GM19324 (cell line): ENCODE measurements at regions not wholly inside any gene's neighbourhood (a gene's known extent, or its start where the extent isn't known, plus 50 kb on each side); places are given as distances from the start of the nearest gene placed in this dataset.
"Not testable (repeated sequence)": the region's sequence is repeated elsewhere in the genome, so short reads cannot be mapped to it uniquely, and the experiment has no call there.

Experiments
- ATAC-seq: cut with Tn5 transposase; IDR thresholded peaks from one replicate; pipeline ENCODE4 v1.9.1; 2021; ENCODE audit warnings: mild to moderate bottlenecking, moderate library complexity; ENCODE audit not compliant: unreplicated experiment, low FRiP score

DNA sequence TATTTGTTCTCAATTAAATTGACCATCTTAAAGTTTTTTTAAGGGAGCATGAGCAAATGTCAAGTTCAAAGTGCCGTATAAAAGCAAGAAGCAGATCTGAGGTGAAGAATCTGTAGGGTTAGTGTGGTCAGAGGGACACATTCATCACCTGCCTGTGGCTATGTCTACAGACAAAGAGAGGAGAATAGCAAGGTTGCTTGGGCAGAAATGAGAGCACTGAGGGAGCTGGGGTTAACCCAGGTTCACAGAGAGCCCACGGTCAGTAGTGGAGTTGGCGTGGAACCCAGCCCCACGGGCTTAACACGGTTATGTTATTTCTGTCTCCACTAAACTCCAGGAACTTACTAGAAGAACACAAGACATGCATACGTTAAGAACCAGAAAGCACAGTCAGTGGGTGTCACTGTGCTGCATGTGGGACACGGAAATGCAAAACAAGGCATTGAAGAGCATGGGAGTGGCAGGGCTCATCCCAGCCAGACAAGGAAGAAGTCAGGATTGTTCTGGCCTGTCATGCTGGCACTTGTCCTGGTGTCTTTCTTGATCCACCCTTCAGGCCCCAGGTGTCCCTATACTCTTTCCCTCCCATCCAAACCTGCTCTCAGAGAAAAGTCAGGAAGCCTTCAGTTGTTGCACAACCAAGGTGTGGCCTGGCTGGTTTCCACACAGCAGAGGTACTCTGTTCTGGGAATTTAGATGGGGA, 95.5 kb upstream of the IVNS1ABP start:
- ATAC-seq, result no peak

DNA sequence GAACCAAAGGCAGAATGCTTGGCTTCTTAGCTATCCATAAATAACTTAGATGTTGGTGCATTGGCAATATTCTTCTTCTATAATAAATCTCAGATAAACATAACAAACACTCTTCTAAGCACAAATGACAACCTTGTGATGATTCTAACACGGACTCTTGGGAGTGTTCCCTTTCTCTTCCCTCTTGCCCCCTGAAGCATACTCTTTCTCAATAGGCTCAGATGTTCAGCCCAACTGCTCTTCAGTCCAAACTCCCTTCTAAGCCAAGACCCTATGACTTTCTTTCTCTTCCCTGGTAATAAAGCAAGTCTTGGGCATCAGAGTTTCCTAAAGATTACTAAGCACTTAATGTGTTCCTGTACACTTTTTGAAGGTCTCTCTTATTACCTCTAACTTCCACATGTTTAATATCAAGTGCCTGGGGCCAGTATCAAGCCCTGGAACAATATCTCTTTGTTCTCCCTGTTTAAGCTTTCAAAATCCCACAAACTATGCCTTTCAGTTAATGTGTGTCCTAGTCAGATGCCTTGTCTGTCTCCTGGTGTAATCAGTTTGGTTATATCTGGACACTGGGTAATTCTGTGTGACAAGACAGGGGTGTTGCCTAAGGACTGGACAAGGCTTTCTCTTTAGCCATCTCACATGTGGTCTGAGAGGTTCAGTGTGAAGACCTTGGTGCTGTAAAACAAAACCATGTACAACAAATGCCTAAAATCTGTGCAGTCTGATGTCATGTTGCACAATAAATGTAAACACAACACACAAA, 92.9 kb upstream of the IVNS1ABP start:
- no peak for ATAC-seq

DNA sequence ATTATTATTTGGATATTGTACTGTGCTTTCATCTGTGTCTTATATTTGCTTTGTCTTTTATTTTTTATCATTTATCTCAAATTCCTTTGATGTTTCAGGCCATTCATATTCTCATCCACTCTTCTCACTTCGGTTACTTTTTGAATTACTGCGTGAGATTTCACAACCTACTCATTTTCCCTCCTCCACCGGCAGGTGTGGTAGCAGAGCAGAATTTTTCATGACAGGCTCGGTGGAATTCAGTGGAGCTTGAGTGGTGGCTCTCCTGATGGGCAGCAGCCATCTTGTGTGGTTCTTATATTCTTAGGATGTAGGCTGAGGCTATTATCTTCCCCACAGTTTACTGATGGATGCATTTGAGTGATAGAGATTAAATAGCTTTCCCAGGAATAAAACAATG, 92.3 kb upstream of the IVNS1ABP start:
- ATAC-seq, result no peak

DNA sequence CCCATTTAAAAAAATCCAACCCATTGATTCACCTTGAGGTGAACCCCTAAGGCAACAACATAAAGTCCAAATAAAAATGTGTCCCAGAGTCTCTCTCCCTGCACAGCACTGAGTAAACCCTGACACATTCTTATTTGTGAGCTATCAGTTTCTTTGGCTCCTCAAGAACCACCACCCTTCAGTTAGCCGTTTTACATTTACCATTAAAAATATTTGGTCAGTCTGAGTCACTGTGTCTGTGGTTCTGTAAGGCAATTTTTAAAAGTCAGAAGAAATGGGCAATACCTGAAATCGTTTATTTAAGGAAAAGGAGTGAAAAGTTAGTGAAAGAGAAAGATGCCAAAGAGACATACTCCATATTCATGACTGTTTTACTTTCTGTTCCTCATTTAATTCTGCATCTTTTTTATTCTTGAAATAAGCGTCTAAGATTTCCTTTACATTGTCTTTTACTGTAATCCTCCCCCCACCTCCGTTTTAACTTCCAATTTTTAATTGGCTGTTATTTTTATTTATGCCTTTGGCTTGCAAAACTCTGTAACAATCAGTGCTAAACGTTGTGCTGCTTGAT, 91.7 kb upstream of the IVNS1ABP start:
- no peak for ATAC-seq

DNA sequence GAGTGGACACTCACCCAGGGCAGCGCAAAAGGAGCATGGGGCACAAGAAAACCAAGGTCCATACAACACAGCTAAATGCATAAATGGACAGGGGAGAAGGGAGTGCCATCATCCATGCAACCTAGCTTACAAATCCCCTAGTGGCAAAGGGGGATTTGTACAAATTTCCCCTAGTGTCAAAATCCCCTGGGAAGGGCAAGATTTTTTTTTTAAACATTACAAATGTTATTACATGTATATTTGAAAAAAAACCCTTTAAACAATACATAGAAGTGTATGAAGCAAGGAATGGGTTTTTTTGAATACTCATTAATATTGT, 89.6 kb upstream of the IVNS1ABP start:
- ATAC-seq, result no peak

DNA sequence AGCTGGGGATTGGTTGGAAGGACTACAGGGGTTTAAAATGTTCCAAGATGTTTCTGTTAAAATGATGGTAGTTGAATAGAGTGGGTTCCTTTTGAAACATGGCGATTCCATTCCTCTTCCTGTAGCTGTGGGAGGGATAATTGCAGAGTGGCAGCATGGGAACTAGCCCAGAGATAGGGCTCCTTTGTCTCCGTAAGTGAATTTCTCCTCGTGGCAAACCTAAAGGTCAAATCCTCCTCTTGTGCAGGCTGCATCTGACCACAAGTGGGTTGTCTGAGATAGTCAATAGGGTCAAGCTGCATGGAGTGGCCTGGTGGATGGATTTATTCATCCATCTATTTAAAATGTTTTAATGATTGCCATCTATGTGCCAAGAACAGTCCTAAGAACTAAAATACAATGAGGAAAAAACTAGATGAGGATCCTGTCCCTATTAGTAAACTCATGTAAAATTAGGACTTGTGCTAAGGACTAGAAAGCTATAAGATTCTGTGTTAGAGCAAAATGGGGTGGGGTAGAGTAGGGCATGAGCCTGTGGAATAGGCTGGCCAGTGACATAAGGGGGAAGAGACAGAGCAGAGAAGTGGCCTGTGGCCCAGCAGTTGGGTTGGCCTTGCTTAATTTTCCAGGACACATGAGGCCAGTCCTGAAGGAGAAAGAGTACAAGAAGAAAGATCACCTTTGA, 89.1 kb upstream of the IVNS1ABP start:
- ATAC-seq, result no peak

DNA sequence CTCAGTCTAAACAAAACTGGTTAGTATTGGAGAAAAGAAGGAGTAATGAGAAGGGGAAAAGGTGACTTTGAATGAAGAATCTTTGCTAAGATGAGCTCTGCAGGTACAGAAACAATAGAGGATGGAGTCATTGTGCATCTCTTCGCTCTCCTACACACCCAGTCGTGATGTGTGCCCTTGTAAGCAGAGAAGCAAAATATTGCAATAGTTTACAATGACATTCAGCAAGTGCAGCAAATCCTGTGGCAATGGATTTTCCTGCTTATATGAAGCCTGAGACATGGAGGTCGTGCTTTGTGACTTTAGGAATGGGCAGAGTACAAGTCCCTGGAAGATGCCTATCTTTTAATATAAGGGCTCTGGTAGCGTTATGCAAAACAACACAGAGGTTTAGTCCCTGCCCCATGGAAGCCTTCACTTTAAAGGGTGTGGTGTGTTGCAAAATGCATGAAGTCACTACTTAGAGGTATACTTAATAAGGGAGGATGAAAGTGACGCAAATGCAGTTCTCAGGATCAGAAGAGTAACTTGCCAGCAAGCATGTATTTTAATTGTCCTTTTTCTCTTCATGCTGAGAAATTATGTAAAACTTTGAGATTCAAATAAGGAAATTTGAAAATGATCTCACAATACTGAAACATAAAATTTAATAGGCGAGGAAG, 88.0 kb upstream of the IVNS1ABP start:
- ATAC-seq, result no peak

DNA sequence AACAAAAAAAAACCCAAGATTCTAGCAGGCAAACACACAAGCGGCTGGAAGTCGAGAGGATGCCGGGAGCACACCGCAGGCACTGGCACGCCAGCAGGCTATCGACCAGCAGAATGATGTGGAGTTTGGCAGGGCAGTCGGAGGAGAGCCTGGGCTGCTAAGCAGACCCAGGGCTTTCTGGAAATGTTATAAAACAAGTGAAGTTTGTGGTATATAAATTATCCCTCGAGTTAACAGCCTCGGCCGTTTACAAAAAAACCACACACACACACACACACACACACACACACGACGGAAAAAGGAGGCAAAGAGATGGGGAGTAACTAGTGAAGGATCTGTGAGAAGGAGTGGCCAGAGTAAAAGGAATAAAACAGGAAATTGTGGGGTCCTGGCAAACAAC, 87.2 kb upstream of the IVNS1ABP start:
- no peak for ATAC-seq

DNA sequence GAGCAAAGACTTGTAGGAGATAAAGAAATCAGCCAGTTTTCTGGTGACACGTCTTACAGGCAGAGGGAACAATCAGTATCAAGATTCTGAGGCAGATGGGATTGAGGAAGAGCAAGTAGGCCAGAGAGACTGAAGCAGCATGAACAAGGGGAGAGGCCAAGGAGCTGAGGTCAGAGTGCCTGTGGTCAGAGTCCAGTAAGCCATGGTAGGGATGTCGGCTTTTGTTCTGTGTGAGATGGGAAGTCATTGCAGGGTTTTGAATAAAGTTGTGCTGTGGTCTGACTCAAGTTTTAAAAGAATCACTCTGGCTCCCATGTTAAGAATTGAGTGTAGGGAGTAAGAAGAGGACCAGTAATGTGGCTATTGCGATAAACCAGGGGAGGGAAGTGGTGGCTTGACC, 85.9 kb upstream of the IVNS1ABP start:
- no peak for ATAC-seq

DNA sequence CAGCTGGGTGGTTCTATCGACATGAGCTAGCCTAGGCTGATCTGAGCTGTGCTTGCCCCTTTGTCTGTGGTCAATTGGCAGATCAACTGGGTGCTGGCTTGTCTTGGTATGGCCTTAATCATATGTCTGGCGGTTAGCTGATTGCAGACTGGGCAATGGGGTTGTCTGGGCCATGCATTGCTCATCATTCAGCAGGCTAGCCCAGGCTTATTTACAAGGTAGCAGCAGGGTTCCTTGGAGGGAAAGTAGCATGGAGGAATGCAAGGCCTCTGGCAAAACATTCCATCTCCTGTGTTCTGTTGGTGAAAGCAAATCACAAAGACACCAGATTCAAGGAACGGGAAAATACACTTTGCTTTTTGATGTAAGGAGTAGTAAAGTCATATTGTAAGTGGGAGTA, 84.0 kb upstream of the IVNS1ABP start:
- no peak for ATAC-seq

DNA sequence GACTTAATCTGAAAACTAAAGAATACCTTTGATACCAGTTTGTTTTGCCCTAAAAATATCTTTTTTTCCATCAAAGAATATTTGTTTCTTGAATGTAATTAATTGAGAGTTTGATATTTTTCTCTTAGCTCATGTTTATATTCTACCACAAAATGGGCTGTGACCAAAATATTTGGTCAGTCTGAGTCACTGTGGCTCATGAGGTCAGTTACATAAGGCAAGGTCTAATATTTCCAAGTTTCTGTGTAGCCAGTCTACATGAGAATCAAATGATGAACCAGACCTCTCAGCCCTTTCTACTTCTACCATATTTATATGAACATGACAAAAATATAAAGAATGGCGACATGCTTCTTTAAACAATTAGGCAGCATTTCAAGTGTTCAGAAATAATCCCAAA, 83.0 kb upstream of the IVNS1ABP start:
- ATAC-seq, result no peak

DNA sequence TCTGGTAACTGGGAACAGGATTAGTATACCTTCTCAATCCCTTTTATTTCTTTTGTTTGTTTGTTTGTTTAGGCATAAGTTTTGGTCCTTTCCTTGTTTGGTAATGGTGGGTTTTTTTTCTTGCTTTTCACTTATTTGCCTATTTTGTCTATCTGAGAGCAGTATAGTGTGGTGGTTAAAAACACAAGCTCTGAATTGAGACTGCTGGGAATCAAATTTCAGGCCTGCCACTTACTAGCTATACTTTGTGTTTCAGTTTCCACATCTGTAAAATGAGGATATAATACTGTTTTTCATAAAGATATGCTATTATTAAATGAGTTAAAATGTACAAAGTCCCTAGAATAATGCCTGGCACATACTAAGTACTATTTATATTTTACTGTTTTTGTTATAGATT, 81.6 kb upstream of the IVNS1ABP start:
- no peak for ATAC-seq

DNA sequence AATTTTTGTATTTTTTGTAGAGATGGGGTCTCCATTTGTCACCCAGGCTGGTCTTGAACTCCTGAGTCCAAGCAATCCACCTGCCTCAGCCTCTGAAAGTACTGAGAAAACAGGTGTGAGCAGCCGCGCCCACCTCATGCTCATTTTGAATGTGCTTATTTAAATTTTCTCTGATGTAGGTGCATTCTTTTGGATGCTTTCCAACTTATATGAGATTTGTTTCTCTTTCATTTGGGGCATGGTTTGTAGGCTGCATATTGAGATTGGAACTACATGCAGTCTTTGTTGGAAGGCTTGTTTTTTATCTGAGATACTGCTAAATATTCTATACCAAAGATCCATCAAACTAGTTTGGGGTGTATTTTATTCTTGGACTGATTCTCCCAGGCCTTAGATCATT, 81.0 kb upstream of the IVNS1ABP start:
- no peak for ATAC-seq

DNA sequence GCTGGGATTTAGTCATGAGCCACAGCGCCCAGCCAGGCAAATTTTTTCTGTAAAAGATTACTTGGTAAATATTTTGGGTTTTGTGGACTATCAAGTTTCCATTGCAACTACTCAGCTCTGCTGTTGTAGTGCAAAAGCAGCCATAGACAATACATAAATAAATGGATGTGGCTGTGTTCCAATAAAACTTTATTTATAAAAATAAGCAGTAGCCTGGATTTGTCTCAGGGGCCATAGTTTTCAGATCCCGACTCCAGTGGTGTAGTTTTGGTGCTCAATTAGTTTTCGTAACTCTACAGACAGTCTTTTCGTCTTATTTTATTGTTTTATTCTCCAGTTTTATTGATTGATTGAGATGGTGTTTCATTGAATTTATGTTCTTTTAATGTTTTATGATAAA, 80.1 kb upstream of the IVNS1ABP start:
- ATAC-seq, result no peak

DNA sequence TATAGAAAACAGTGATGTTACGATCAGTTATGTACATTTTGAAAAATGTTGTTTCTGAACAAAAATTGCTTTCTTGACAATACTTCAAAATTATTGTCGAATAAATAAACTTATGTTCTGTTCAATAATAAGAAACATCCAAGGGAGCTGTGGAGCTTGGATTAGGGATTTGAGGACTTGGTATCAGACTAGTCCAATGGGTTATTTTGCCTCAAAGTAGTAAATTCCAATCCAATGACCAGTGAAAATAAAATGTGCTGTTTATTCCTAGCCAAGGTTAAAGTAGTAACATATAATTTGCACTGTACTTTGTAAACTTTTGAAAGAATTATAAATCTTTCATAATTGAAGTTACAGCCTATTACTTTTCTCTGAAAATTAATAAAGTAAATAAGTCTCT, 79.1 kb upstream of the IVNS1ABP start:
- ATAC-seq, result no peak

DNA sequence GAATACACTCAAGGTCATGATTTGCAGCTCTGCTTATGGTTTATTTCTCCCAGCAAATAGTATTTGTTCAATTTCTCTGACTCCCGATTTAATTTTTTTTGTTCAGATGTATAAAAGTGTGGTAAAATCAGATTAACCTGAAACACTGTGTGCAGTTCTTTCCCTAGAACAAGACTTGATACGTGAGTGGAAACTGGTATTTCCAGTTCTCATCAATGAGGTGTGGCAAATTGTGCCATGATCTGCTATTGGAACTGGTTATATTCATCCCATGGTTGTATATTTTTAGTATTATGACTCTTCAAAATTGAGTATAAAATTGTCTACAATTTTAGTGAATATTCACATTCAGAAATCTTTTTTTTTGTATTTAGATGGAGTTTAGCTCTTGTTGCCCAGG, 76.8 kb upstream of the IVNS1ABP start:
- ATAC-seq, result no peak

DNA sequence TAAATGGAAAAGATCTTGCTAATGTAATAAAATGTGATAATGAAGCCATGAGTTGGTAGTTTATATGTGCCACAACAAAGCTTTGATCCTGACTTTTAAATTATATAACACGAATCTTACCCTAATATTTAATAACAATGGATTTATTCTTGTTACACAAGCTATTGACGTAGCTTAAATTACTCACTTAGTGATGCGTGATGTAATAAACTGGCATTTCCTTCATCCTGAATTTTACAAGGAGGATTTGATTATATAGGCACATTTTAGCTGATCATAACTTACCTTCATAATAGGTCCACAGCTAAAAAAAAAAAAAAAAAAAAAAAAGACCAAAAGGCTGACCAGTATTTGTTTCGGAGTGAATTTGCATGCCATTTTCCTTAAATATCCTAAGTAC, 76.2 kb upstream of the IVNS1ABP start:
- no peak for ATAC-seq

DNA sequence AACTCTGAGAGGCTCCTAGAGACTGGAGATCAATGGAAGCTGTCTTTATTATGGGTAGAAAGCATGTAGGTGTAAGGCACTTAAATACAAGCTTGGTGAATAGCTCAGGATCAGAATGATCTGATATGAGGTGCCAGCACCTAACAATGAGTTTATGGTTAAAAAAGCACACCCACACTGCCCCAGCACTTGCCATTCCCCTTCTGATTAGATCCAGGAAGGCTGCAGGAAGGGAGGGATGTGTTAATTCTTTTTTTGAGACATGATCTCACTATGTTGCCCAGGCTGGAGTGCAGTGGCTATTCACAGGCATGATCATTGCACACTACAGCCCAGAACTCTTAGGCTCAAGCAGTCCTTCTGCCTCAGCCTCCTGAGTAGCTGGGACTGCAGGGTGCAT, 71.8 kb upstream of the IVNS1ABP start:
- ATAC-seq, result no peak

DNA sequence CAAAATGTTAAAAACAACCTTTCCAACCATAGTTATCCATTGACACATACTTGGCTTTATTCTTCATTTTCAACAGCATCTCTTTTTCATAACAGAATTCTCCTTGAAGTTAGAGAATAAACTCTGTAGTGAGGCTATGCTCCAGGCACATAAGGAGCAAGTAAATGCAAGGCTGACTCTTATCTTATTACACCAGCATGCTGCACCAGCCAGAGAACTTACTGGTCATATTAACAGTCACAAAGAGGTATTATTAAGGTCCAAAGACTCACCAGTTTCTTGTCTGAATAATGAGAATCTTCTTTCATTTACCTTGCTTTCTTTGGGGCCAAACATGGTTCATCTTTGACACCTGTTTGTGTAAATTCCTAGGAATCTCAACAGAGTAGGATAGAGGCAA, 71.3 kb upstream of the IVNS1ABP start:
- no peak for ATAC-seq

DNA sequence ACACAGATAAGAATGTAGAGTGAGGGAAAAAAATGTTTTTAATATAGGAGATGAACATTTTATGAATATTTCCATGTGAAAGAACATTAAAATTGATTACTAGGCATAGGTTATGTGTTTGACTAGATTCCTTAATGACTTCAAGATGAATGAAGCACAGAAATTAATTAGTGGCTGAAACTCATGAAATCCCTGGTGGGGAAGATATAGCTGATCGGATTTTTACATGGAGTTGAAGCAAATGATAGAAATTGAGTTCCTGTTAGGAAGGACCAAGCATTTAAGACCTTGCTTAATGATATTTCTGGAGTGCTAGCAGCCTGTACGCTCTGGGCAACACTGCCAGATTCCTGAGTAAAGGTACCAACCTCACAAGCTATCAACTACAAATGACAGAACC, 68.9 kb upstream of the IVNS1ABP start:
- ATAC-seq, result no peak

DNA sequence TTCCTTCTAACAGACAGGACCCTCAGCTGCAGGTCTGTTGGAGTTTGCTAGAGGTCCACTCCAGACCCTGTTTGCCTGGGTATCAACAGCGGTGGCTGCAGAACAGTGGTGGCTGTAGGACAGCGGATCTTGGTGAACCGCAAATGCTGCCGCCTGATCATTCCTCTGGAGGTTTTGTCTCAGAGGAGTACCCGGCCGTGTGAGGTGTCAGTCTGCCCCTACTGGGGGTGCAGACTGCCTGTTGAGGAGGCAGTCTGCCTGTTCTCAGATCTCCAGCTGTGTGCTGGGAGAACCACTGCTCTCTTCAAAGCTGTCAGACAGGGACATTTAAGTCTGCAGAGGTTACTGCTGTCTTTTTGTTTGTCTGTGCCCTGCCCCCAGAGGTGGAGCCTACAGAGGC, 66.8 kb upstream of the IVNS1ABP start:
- not testable (repeated sequence) for ATAC-seq
